ENCODE measurements at regions not wholly inside any gene's neighbourhood (a gene's known extent, or its start where the extent isn't known, plus 50 kb on each side); places are given as distances from the start of the nearest gene placed in this dataset.

GRCh38 chr15:38040615-38041014, 106.2 kb downstream of the TMCO5A start:
- Mint-ChIP-seq H3K9me3 (no peaks in the 10 kb centered on the region), H3K27me3 (ENCODE audit: low read depth) (peaks cover 4% of the 10 kb centered on the region), H3K4me3 (no peak overlapping the region), H3K36me3 (no peaks in the 10 kb centered on the region), H3K27ac (no peak overlapping the region), H3K4me1 (peaks cover 15% of the 10 kb centered on the region)
- no peak for DNase-seq (ENCODE audit: low spot score in 2 of 2, unreplicated experiment in 2 of 2)
- TF ChIP-seq, protein P1, sequence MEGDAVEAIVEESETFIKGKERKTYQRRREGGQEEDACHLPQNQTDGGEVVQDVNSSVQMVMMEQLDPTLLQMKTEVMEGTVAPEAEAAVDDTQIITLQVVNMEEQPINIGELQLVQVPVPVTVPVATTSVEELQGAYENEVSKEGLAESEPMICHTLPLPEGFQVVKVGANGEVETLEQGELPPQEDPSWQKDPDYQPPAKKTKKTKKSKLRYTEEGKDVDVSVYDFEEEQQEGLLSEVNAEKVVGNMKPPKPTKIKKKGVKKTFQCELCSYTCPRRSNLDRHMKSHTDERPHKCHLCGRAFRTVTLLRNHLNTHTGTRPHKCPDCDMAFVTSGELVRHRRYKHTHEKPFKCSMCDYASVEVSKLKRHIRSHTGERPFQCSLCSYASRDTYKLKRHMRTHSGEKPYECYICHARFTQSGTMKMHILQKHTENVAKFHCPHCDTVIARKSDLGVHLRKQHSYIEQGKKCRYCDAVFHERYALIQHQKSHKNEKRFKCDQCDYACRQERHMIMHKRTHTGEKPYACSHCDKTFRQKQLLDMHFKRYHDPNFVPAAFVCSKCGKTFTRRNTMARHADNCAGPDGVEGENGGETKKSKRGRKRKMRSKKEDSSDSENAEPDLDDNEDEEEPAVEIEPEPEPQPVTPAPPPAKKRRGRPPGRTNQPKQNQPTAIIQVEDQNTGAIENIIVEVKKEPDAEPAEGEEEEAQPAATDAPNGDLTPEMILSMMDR (IDR thresholded peaks at IDR 0.05; ENCODE audit: unreplicated experiment) = no peak

- H3K27ac Mint-ChIP-seq = peak overlapping the region; percentile 8
- no peak for DNase-seq (ENCODE audit: low spot score in 2 of 2, unreplicated experiment in 2 of 2)
- no peak overlapping the region for H3K4me3 Mint-ChIP-seq
- no peaks in the 10 kb centered on the region for H3K36me3 Mint-ChIP-seq
- H3K9me3 Mint-ChIP-seq = no peaks in the 10 kb centered on the region
- H3K27me3 Mint-ChIP-seq (ENCODE audit: low read depth) = no peaks in the 10 kb centered on the region
- peaks cover 19% of the 10 kb centered on the region for H3K4me1 Mint-ChIP-seq
- TF ChIP-seq, protein P1 (IDR thresholded peaks at IDR 0.05; ENCODE audit: unreplicated experiment) = no peak
These were observed 107.1 kb downstream of the TMCO5A start for GRCh38 chr15:38041576-38041975.

GRCh38 chr15:38042211-38042610, 107.8 kb downstream of the TMCO5A start:
- no peaks in the 10 kb centered on the region for H3K36me3 Mint-ChIP-seq
- no peak for DNase-seq (ENCODE audit: low spot score in 2 of 2, unreplicated experiment in 2 of 2)
- TF ChIP-seq, protein P1 (IDR thresholded peaks at IDR 0.05; ENCODE audit: unreplicated experiment) = no peak
- no peaks in the 10 kb centered on the region for H3K9me3 Mint-ChIP-seq
- no peaks in the 10 kb centered on the region for H3K27me3 Mint-ChIP-seq (ENCODE audit: low read depth)
- H3K4me3 Mint-ChIP-seq = no peak overlapping the region
- H3K4me1 Mint-ChIP-seq = peaks cover 20% of the 10 kb centered on the region
- H3K27ac Mint-ChIP-seq = no peak overlapping the region

- no peaks in the 10 kb centered on the region for H3K27me3 Mint-ChIP-seq (ENCODE audit: low read depth)
- H3K9me3 Mint-ChIP-seq = no peaks in the 10 kb centered on the region
- H3K4me1 Mint-ChIP-seq = peaks cover 20% of the 10 kb centered on the region
- H3K36me3 Mint-ChIP-seq = no peaks in the 10 kb centered on the region
- TF ChIP-seq, protein P1 (IDR thresholded peaks at IDR 0.05; ENCODE audit: unreplicated experiment) = no peak
- no peak overlapping the region for H3K4me3 Mint-ChIP-seq
- H3K27ac Mint-ChIP-seq = peak overlapping the region; percentile 37
- no peak for DNase-seq (ENCODE audit: low spot score in 2 of 2, unreplicated experiment in 2 of 2)
These were observed 108.4 kb downstream of the TMCO5A start for GRCh38 chr15:38042707-38043445.

GRCh38 chr15:38046257-38047051, 112.0 kb downstream of the TMCO5A start:
- Mint-ChIP-seq H3K4me1 (peaks cover 31% of the 10 kb centered on the region), H3K9me3 (no peaks in the 10 kb centered on the region), H3K36me3 (no peaks in the 10 kb centered on the region), H3K27me3 (ENCODE audit: low read depth) (no peaks in the 10 kb centered on the region), H3K27ac (no peak overlapping the region), H3K4me3 (no peak overlapping the region)
- no peak for DNase-seq (ENCODE audit: low spot score in 2 of 2, unreplicated experiment in 2 of 2)
- TF ChIP-seq, protein P1 (IDR thresholded peaks at IDR 0.05; ENCODE audit: unreplicated experiment) = no peak

Data from mesothelial cell of epicardium (in vitro differentiated cells).